ENCODE measurements at regions not wholly inside any gene's neighbourhood (a gene's known extent, or its start where the extent isn't known, plus 50 kb on each side); places are given as distances from the start of the nearest gene placed in this dataset.
A peak's percentile ranks its signal among the peaks of the same experiment; 100 is the strongest.
"Not testable (repeated sequence)": the region's sequence is repeated elsewhere in the genome, so short reads cannot be mapped to it uniquely, and the experiment has no call there.

- DNase-seq = peak; percentile 83
Observed at GRCh38 chr10:118873091-118873737, 118.4 kb upstream of the CACUL1 start.

- DNase-seq = no peak
Observed at GRCh38 chr10:118873738-118874105, 119.0 kb upstream of the CACUL1 start.

GRCh38 chr10:118874171-118874570 is 119.4 kb upstream of the CACUL1 start:
- no peak for DNase-seq

- DNase-seq = no peak
Observed at GRCh38 chr10:118875087-118875486, 120.3 kb upstream of the CACUL1 start.

GRCh38 chr10:118882741-118883140 is 128.0 kb upstream of the CACUL1 start:
- no peak for DNase-seq

- DNase-seq = no peak
Observed at GRCh38 chr10:118892255-118892654, 137.3 kb upstream of the NANOS1 start.

- not testable (repeated sequence) for DNase-seq
Observed at GRCh38 chr10:118894891-118895290, 134.6 kb upstream of the NANOS1 start.

- DNase-seq = no peak
Observed at GRCh38 chr10:118900617-118901016, 128.9 kb upstream of the NANOS1 start.

- no peak for DNase-seq
Observed at GRCh38 chr10:118901380-118901779, 128.1 kb upstream of the NANOS1 start.

- no peak for DNase-seq
Observed at GRCh38 chr10:118901906-118902305, 127.6 kb upstream of the NANOS1 start.

- not testable (repeated sequence) for DNase-seq
Observed at GRCh38 chr10:118902656-118903055, 126.9 kb upstream of the NANOS1 start.

GRCh38 chr10:118903251-118903650 is 126.3 kb upstream of the NANOS1 start:
- DNase-seq = no peak

- no peak for DNase-seq
Observed at GRCh38 chr10:118903691-118904090, 125.8 kb upstream of the NANOS1 start.

- no peak for DNase-seq
Observed at GRCh38 chr10:118904286-118904685, 125.2 kb upstream of the NANOS1 start.

- DNase-seq = no peak
Observed at GRCh38 chr10:118907051-118907450, 122.5 kb upstream of the NANOS1 start.

- DNase-seq = no peak
Observed at GRCh38 chr10:118908557-118909256, 120.8 kb upstream of the NANOS1 start.

GRCh38 chr10:118910702-118911101 is 118.8 kb upstream of the NANOS1 start:
- DNase-seq = no peak

GRCh38 chr10:118911363-118911762 is 118.2 kb upstream of the NANOS1 start:
- DNase-seq = peak; percentile 54

GRCh38 chr10:118912961-118913600 is 116.4 kb upstream of the NANOS1 start:
- peak; percentile 81 for DNase-seq

GRCh38 chr10:118913825-118914224 is 115.7 kb upstream of the NANOS1 start:
- DNase-seq = no peak

- peak; percentile 26 for DNase-seq
Observed at GRCh38 chr10:118914629-118915028, 114.9 kb upstream of the NANOS1 start.

GRCh38 chr10:118915161-118915560 is 114.4 kb upstream of the NANOS1 start:
- DNase-seq = no peak

- no peak for DNase-seq
Observed at GRCh38 chr10:118916777-118917176, 112.7 kb upstream of the NANOS1 start.

- no peak for DNase-seq
Observed at GRCh38 chr10:118917701-118918100, 111.8 kb upstream of the NANOS1 start.
